ENCODE measurements at regions not wholly inside any gene's neighbourhood (a gene's known extent, or its start where the extent isn't known, plus 50 kb on each side); places are given as distances from the start of the nearest gene placed in this dataset.

DNA sequence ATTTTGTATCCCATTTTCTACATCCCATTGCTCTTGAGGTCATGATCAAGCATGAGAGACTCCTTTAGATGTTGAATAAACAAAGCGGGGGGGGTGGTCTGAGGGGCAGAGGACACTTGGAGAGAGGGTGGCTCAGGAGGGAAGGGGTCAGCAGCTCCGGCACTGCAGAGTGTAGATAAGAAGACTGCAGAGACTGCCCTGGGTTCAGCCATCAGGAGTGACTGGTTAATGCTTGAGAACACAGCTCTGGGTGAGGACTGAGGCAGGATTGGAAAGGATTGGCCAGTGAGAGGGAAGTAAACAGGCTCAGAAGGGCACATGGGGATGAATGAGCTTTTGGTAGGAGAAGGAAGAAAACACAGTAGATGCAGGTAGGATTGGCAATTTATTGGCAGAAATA lies 205.3 kb upstream of the CNR1 start:
- Histone ChIP-seq H3K27me3 (ENCODE audit: insufficient read depth, low read depth) (no peaks in the 10 kb centered on the region), H3K36me3 (ENCODE audit: low read depth) (no peaks in the 10 kb centered on the region), H3F3A (ENCODE audit: insufficient read depth, low read depth) (no peaks in the 10 kb centered on the region), H4K20me1 (ENCODE audit: insufficient read depth) (no peaks in the 10 kb centered on the region), H3K4me1 (replicated peaks; ENCODE audit: insufficient read depth) (no peaks in the 10 kb centered on the region), H3K9me3 (ENCODE audit: insufficient read depth, low read depth) (no peaks in the 10 kb centered on the region), H3K27ac (no peak overlapping the region), H3K79me2 (ENCODE audit: low read depth) (no peaks in the 10 kb centered on the region), H3K9me2 (ENCODE audit: insufficient read depth) (no peaks in the 10 kb centered on the region), H3K4me3 (no peak overlapping the region), H3K4me2 (no peak overlapping the region), H2AFZ (no peak overlapping the region)
- TF ChIP-seq, protein P1, sequence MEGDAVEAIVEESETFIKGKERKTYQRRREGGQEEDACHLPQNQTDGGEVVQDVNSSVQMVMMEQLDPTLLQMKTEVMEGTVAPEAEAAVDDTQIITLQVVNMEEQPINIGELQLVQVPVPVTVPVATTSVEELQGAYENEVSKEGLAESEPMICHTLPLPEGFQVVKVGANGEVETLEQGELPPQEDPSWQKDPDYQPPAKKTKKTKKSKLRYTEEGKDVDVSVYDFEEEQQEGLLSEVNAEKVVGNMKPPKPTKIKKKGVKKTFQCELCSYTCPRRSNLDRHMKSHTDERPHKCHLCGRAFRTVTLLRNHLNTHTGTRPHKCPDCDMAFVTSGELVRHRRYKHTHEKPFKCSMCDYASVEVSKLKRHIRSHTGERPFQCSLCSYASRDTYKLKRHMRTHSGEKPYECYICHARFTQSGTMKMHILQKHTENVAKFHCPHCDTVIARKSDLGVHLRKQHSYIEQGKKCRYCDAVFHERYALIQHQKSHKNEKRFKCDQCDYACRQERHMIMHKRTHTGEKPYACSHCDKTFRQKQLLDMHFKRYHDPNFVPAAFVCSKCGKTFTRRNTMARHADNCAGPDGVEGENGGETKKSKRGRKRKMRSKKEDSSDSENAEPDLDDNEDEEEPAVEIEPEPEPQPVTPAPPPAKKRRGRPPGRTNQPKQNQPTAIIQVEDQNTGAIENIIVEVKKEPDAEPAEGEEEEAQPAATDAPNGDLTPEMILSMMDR (conservative IDR thresholded peaks at IDR 0.05), result no peak
- no peak for TF ChIP-seq EZH2 (IDR thresholded peaks at IDR 0.05; ENCODE audit: low read depth)
- POLR2A ChIA-PET (ENCODE audit: unreplicated experiment), result no interaction called here
- no peak for DNase-seq
- no TSS peak for BruUV-seq (replicated peaks)
- CTCF ChIA-PET, result no interaction called here
- intact Hi-C loops (cut with micrococcal nuclease; ENCODE audit: unreplicated experiment), result no loop called here

DNA sequence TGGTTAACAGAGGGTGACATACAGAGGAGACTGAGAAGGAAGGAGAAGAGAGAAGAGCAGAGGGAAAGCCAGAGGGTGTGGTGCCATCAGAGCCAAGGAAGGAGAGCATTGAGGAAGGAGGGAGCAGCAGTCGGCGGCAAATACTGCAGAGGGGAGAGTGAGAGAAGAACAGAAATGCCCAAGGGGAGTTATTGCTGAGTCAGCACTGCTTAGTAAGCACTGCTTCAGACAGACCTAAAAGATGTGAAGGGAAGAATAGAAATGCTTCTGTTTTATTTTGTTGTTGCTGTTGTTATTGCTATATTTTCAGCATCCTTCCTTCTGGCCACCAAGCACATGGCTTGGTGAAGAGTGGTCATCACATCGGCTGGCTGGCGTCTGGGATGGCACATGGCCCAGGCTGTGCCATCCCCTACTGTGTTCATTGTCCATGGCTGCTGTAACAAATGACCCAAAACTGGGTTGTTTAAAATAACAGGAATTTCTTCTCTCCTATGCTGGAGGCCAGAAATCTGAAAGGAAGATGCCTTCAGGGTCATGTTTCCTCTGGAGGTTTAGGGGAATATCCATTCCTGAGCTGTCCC lies 204.1 kb upstream of the CNR1 start:
- Histone ChIP-seq H3K4me2 (no peak overlapping the region), H3K79me2 (ENCODE audit: low read depth) (no peaks in the 10 kb centered on the region), H4K20me1 (ENCODE audit: insufficient read depth) (no peaks in the 10 kb centered on the region), H3K4me3 (no peak overlapping the region), H3K27ac (no peak overlapping the region), H3F3A (ENCODE audit: insufficient read depth, low read depth) (no peaks in the 10 kb centered on the region), H3K36me3 (ENCODE audit: low read depth) (no peaks in the 10 kb centered on the region), H3K4me1 (replicated peaks; ENCODE audit: insufficient read depth) (no peaks in the 10 kb centered on the region), H3K9me3 (ENCODE audit: insufficient read depth, low read depth) (no peaks in the 10 kb centered on the region), H3K9me2 (ENCODE audit: insufficient read depth) (no peaks in the 10 kb centered on the region), H3K27me3 (ENCODE audit: insufficient read depth, low read depth) (no peaks in the 10 kb centered on the region), H2AFZ (no peak overlapping the region)
- DNase-seq, result no peak
- BruUV-seq (replicated peaks), result no TSS peak
- ChIA-PET POLR2A (ENCODE audit: unreplicated experiment) (no interaction called here), CTCF (no interaction called here)
- TF ChIP-seq EZH2 (IDR thresholded peaks at IDR 0.05; ENCODE audit: low read depth), result no peak
- intact Hi-C loops (cut with micrococcal nuclease; ENCODE audit: unreplicated experiment), result no loop called here

DNA sequence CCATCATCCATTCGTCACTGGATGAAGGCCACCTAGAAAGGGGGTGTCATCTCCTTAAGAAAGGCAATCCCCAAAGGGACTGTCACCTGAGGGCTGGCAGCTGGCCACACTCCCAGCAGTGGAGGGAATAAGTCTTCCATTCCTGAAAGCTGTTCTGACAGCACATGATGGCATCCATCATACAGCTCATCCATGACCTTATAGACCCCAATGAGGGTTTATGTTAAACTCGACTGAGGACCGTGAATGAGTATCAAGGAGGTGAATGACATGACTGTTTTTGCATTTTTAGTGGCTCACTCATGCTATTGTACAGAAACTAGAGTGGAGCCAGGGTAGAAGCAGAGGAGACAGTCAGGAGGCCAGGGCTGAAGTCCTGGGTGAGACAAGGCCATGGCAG lies 203.1 kb upstream of the CNR1 start:
- BruUV-seq (replicated peaks), result no TSS peak
- DNase-seq, result no peak
- Histone ChIP-seq H3K4me3 (no peak overlapping the region), H3K27me3 (ENCODE audit: insufficient read depth, low read depth) (no peaks in the 10 kb centered on the region), H4K20me1 (ENCODE audit: insufficient read depth) (no peaks in the 10 kb centered on the region), H3K79me2 (ENCODE audit: low read depth) (no peaks in the 10 kb centered on the region), H3K36me3 (ENCODE audit: low read depth) (no peaks in the 10 kb centered on the region), H3K4me1 (replicated peaks; ENCODE audit: insufficient read depth) (no peaks in the 10 kb centered on the region), H3K4me2 (no peak overlapping the region), H3K9me3 (ENCODE audit: insufficient read depth, low read depth) (no peaks in the 10 kb centered on the region), H3K27ac (no peak overlapping the region), H2AFZ (no peak overlapping the region), H3K9me2 (ENCODE audit: insufficient read depth) (no peaks in the 10 kb centered on the region), H3F3A (ENCODE audit: insufficient read depth, low read depth) (no peaks in the 10 kb centered on the region)
- CTCF ChIA-PET, result no interaction called here
- POLR2A ChIA-PET (ENCODE audit: unreplicated experiment), result no interaction called here
- no peak for TF ChIP-seq EZH2 (IDR thresholded peaks at IDR 0.05; ENCODE audit: low read depth)
- TF ChIP-seq, protein P1 (conservative IDR thresholded peaks at IDR 0.05), result no peak
- intact Hi-C loops (cut with micrococcal nuclease; ENCODE audit: unreplicated experiment), result no loop called here

DNA sequence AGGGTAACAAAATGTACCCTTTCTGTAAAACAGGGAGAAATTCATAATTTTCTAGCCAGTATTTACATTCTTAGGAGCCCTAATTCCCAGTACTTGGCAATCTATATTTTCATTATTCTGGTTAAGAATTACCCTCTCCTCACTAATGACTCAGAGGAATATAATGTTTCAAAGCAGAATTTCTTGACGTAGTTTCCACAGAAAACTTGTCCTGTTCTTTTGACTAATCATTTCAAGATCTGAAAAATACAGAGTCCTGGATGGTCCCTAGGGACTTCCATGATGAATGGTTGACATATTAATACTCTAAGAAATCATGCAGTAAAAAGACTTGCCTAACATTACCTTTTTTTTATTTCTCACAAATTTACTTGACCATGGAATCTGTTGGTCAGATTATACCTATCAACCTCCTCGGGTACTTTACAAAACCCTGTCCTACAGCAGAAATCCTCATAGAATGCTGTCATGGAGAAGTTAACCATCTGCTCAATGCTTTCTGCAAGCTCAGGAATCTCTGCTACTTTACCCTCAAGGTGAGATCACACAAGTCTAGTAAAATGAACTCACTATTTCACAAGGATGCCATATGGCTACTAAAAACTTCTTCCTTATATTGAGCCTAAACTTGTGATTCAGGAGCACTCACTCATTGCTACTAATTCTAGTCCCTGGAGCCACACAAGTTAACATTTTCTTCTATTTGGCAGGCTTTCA lies 202.1 kb upstream of the CNR1 start:
- TF ChIP-seq EZH2 (IDR thresholded peaks at IDR 0.05; ENCODE audit: low read depth), result no peak
- TF ChIP-seq, protein P1 (conservative IDR thresholded peaks at IDR 0.05), result no peak
- Histone ChIP-seq H3K4me1 (replicated peaks; ENCODE audit: insufficient read depth) (no peaks in the 10 kb centered on the region), H3K36me3 (ENCODE audit: low read depth) (no peaks in the 10 kb centered on the region), H3K4me2 (no peak overlapping the region), H3F3A (ENCODE audit: insufficient read depth, low read depth) (no peaks in the 10 kb centered on the region), H3K9me3 (ENCODE audit: insufficient read depth, low read depth) (no peaks in the 10 kb centered on the region), H3K27me3 (ENCODE audit: insufficient read depth, low read depth) (no peaks in the 10 kb centered on the region), H3K27ac (no peak overlapping the region), H3K9me2 (ENCODE audit: insufficient read depth) (no peaks in the 10 kb centered on the region), H3K4me3 (no peak overlapping the region), H3K79me2 (ENCODE audit: low read depth) (no peaks in the 10 kb centered on the region), H2AFZ (no peak overlapping the region), H4K20me1 (ENCODE audit: insufficient read depth) (no peaks in the 10 kb centered on the region)
- intact Hi-C loops (cut with micrococcal nuclease; ENCODE audit: unreplicated experiment), result no loop called here
- DNase-seq, result no peak
- no TSS peak for BruUV-seq (replicated peaks)
- CTCF ChIA-PET, result no interaction called here
- POLR2A ChIA-PET (ENCODE audit: unreplicated experiment), result no interaction called here
